Bronchial epithelial cell (primary cell): ENCODE measurements at regions not wholly inside any gene's neighbourhood (a gene's known extent, or its start where the extent isn't known, plus 50 kb on each side); places are given as distances from the start of the nearest gene placed in this dataset.

ENCODE experiments used
- DNase-seq: peaks from one replicate; pipeline ENCODE4 v3.0.0-alpha.2; 2010; ENCODE audit warnings: low read depth
- FAIRE-seq: peaks from 2 replicates; lab custom pipeline; 2011; peaks lifted over from hg19 to GRCh38; lab: Jason Lieb, UNC
- H3K27me3 ChIP-seq: 2 replicates; pipeline ENCODE4 v1.5.1; 2011; ENCODE audit warnings: low read length; ENCODE audit not compliant: control insufficient read depth, insufficient read depth
- H3K36me3 ChIP-seq: 2 replicates; pipeline ENCODE4 v1.5.1; 2011; ENCODE audit warnings: low read length; ENCODE audit not compliant: control insufficient read depth, insufficient read depth
- H3K4me3 ChIP-seq: 2 replicates; pipeline ENCODE4 v1.5.1; 2011; ENCODE audit warnings: mild to moderate bottlenecking, low read depth, low read length, control low read depth
- TF ChIP-seq, protein P1 (sequence below): IDR thresholded peaks from 2 replicates; pipeline ENCODE4 v1.5.1; 2011; ENCODE audit warnings: mild to moderate bottlenecking, moderate library complexity, low read length, control low read depth, inconsistent platforms; ENCODE audit not compliant: insufficient read depth, severe bottlenecking

DNA sequence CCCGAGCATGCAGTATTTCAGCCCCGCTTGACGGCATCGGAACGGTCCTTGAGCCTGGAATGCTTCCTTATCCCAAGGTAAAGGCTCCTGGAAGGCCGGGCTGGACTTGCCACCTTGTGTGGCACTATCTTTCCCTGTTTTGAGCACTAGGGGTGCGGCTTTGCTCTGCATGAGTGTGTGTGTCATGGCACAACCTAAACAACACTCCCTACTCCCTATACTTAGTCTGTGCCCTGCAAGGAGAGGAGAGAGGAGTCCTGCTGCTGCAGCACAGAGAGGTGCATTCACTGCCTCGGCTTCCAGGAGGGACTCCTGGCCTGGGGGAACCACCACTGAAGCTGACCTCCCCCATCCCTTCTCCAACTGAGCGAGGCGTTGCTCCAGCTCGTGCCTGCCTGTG lies 60.4 kb upstream of the BACE2 start:
- no peaks in the 10 kb centered on the region for H3K27me3 ChIP-seq
- FAIRE-seq (no peak), DNase-seq (no peak)
- H3K36me3 ChIP-seq: no peaks in the 10 kb centered on the region
- TF ChIP-seq, protein P1, sequence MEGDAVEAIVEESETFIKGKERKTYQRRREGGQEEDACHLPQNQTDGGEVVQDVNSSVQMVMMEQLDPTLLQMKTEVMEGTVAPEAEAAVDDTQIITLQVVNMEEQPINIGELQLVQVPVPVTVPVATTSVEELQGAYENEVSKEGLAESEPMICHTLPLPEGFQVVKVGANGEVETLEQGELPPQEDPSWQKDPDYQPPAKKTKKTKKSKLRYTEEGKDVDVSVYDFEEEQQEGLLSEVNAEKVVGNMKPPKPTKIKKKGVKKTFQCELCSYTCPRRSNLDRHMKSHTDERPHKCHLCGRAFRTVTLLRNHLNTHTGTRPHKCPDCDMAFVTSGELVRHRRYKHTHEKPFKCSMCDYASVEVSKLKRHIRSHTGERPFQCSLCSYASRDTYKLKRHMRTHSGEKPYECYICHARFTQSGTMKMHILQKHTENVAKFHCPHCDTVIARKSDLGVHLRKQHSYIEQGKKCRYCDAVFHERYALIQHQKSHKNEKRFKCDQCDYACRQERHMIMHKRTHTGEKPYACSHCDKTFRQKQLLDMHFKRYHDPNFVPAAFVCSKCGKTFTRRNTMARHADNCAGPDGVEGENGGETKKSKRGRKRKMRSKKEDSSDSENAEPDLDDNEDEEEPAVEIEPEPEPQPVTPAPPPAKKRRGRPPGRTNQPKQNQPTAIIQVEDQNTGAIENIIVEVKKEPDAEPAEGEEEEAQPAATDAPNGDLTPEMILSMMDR: no peak
- H3K4me3 ChIP-seq: no peak overlapping the region

DNA sequence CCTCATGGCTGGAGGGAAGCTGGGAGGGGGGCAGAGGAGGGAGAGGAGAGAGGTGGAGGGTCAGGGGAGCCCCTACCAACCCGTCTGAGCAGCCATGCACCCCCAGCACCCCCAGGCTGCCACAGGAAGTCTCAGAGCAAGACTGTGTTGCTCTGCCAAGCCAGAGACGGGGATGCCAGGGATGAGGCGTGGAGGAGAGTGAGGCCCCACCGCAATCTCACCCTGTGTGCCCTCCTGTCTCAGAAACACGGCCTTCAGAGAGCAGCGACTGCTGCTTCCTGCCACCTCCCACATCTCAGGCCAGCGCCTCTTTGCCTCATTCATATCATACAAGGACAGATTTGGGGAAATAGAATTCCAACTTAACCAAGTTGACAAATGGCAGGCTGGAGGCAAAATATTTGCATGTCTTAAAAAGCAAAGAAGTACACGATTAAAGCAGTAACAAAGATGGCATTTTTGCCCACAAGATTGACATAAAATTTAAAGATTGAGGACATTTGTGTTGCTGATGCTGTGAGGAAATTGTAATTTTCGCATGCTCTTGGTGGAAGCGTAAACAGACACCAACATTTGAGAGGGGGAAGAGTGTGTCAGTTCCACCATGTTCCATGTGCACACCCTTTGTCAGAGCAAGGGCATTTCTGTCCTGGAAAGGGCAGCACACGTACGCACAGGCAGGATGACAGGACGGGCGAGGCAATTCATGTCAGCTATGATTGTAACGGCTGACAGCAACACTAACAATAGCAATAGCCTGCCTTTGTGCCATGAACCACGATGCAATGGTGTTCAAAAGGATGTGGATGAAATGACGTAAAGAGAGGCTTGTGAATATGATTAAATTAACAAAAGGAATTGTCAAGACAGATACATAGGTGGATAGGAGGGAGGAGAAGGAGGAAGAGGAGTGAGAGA lies 59.0 kb upstream of the BACE2 start:
- Histone ChIP-seq H3K27me3 (no peaks in the 10 kb centered on the region), H3K4me3 (no peak overlapping the region), H3K36me3 (no peaks in the 10 kb centered on the region)
- DNase-seq (no peak), FAIRE-seq (no peak)
- TF ChIP-seq, protein P1: no peak

DNA sequence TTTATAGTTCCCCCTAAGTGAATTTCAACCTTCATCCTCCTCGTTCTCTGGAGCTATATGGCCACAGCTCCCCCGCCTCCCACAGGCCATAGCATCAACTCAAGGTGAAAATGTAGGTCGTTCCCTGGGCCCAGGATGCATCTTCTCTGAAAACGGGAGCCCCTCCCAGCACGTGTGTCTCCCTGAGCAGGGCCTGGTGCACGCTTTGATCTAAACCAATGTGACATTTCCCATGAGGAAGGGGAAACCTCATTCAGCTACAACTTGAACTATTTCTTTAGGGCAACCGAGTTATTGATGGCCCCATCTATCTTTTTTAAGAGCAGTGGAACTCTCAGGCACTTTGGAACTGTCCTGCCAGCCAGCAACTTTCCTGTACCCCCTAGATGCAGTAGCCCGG lies 57.8 kb upstream of the BACE2 start:
- H3K36me3 ChIP-seq: no peaks in the 10 kb centered on the region
- DNase-seq (no peak), FAIRE-seq (no peak)
- TF ChIP-seq, protein P1: no peak
- H3K4me3 ChIP-seq: no peak overlapping the region
- no peaks in the 10 kb centered on the region for H3K27me3 ChIP-seq

DNA sequence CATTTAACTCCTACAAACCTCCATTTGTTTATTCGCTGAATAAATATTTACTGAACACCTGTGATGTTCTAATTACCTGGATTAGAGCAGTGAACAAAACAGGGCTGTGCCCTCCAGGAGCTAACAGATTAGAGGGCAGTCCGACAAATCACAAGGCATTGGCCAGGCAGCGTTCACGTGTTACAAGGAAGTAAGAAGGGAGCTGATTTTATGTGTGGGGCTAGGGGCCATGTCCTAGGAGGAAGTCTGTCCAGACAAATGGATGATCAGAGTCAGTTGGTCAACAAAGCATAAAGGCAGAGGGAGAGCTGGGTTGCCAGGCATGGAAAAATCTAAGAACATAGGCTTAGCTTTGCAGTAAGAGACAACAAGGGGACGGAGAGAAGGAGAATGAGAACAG lies 57.3 kb upstream of the BACE2 start:
- Histone ChIP-seq H3K36me3 (no peaks in the 10 kb centered on the region), H3K27me3 (no peaks in the 10 kb centered on the region), H3K4me3 (no peak overlapping the region)
- no peak for FAIRE-seq
- DNase-seq: no peak
- TF ChIP-seq, protein P1: no peak

DNA sequence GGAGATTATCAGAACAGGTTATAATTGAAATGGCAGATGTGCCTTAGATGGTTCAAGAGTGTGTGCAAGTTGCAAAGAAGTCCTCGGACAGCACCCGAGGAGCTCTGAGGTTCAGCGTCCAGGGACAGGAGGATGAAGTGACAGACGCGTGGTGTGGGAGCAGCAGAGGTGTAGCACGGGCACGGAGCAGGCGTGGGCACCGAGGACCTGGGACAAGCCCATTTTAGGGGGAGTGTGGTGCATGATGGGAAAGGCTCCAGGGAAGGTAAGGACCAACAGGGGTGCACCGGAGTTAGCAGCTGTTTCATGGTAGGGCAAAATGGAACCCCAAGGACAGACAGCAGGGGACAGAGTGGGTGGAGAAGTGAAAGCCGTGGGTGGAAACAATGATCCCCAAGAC lies 56.3 kb upstream of the BACE2 start:
- DNase-seq (no peak), FAIRE-seq (no peak)
- no peaks in the 10 kb centered on the region for H3K27me3 ChIP-seq
- TF ChIP-seq, protein P1: no peak
- H3K4me3 ChIP-seq: no peak overlapping the region
- no peaks in the 10 kb centered on the region for H3K36me3 ChIP-seq
